Dendritic cell treated with granulocyte-macrophage colony-stimulating factor and Interleukin-4, amounts not matched to agents 40 ng/mL and 50 ng/mL, for 4 days (primary cell): ENCODE measurements at regions not wholly inside any gene's neighbourhood (a gene's known extent, or its start where the extent isn't known, plus 50 kb on each side); places are given as distances from the start of the nearest gene placed in this dataset.

ENCODE experiments used
- H3K27ac Mint-ChIP-seq: one replicate; pipeline ENCODE4 v1.8.0; 2022; ENCODE audit warnings: mild to moderate bottlenecking, mixed read lengths
- H3K27me3 Mint-ChIP-seq: one replicate; pipeline ENCODE4 v1.8.0; 2022; ENCODE audit warnings: mild to moderate bottlenecking, mixed read lengths
- H3K36me3 Mint-ChIP-seq: one replicate; pipeline ENCODE4 v1.8.0; 2022; ENCODE audit warnings: low read depth, mixed read lengths
- H3K4me1 Mint-ChIP-seq: one replicate; pipeline ENCODE4 v1.8.0; 2022; ENCODE audit warnings: low read depth, mixed read lengths
- H3K4me3 Mint-ChIP-seq: one replicate; pipeline ENCODE4 v1.8.0; 2022; ENCODE audit warnings: mild to moderate bottlenecking, moderate library complexity, mixed read lengths
- H3K9me3 Mint-ChIP-seq: one replicate; pipeline ENCODE4 v1.8.0; 2022; ENCODE audit warnings: mixed read lengths
- intact Hi-C: fragments of 100-400 bp; cut with micrococcal nuclease; formaldehyde crosslinking; loops from one replicate; pipeline ENCODE4 v1.15.0; 2022

DNA sequence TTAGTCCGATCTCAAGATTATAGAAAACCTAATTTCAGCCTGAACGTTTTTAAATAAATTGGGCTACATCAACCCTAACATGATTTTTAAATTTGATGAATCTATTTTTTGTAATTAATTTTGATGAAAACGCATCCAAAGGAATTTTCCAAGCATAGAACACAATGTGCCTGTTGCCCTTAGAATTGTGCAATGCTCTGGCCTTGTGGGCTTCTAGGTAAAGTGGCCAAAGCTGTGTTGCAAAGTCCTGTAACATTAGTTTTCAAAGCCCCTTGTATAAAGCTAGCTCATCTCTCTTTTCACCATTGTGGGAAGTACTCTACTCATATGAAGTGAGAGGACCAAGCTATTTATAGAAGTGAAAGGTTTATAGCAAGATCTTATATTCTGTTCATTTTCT is 138.4 kb upstream of the PRPS1L1 start:
- Mint-ChIP-seq H3K4me3 (no peak overlapping the region), H3K4me1 (peaks cover 9% of the 10 kb centered on the region), H3K9me3 (no peaks in the 10 kb centered on the region), H3K27me3 (no peaks in the 10 kb centered on the region), H3K36me3 (no peaks in the 10 kb centered on the region), H3K27ac (no peak overlapping the region)
- intact Hi-C loops: no loop called here

DNA sequence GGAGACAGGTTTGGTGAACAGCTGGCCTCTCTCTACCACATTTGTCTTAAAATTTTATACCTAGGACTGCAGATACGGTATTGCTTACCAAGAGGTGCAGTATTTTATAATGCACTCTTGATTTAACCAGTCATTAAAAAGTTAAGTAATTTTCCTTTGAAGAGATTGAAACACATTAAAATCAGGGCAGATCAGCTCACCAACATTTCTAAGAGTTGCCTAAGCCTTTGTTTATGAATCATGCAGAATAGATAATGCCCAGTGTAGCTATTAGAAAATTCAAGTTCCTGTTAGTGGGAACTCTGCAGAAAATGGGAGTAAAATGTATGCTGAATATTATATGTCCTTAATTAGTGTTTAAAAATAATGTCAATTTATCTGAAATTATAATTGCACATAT is 140.2 kb upstream of the PRPS1L1 start:
- Mint-ChIP-seq H3K36me3 (no peaks in the 10 kb centered on the region), H3K27ac (no peak overlapping the region), H3K27me3 (no peaks in the 10 kb centered on the region), H3K4me1 (peaks cover 5% of the 10 kb centered on the region), H3K9me3 (no peaks in the 10 kb centered on the region), H3K4me3 (no peak overlapping the region)
- intact Hi-C loops: no loop called here

DNA sequence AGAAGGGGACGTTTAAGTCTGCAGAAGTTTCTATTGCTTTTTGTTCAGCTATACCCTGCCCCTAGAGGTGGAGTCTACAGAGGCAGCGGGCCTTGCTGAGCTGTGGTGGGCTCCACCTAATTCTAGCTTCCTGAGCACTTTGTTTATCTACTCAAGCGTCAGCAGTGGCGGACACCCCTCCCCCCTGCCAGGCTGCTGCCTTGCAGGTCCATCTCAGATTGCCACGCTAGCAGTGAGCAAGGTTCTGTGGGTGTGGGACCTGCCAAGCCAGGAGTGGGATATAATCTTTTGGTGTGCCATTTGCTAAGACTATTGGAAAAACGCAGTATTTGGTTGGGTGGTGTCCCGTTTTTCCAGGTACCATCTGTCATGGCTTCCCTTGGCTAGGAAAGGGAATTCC is 147.3 kb upstream of the PRPS1L1 start:
- Mint-ChIP-seq H3K27ac (no peak overlapping the region), H3K4me3 (no peak overlapping the region), H3K27me3 (no peaks in the 10 kb centered on the region), H3K36me3 (no peaks in the 10 kb centered on the region), H3K4me1 (peaks cover 25% of the 10 kb centered on the region), H3K9me3 (no peaks in the 10 kb centered on the region)
- intact Hi-C loops: no loop called here

DNA sequence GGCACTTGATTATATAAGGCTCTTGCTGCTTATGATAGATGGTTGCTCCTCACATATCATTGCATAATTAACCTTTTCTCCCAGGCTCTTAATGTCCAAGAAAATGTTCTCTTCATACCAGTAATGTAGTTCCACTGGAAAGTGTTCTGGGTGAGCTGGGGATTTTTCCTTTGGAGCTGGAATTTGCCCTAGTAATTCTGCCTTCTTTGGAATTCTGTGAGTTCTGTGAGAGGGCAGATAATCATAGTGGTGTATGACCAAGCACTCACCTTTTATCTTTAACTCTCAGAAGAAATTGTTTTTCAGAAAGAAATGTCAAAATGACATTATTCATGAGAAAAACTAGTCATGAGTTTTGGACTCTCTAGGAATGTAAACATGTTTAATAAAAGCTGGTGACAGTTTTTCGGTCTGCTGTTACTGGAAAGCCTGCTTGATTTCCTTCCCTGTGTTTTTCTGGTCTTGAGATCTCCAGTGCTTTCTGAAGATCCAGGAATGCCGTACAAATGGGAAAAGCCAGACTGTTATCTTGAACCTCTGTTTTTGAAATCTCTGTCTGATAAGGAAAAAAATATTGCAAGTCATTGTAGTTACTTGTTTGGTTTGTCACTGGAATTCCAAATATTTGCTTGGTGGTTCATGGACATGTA is 148.3 kb upstream of the PRPS1L1 start:
- Mint-ChIP-seq H3K9me3 (no peaks in the 10 kb centered on the region), H3K27me3 (no peaks in the 10 kb centered on the region), H3K4me3 (no peak overlapping the region), H3K4me1 (peaks cover 29% of the 10 kb centered on the region), H3K27ac (no peak overlapping the region), H3K36me3 (no peaks in the 10 kb centered on the region)
- intact Hi-C loops: no loop called here

DNA sequence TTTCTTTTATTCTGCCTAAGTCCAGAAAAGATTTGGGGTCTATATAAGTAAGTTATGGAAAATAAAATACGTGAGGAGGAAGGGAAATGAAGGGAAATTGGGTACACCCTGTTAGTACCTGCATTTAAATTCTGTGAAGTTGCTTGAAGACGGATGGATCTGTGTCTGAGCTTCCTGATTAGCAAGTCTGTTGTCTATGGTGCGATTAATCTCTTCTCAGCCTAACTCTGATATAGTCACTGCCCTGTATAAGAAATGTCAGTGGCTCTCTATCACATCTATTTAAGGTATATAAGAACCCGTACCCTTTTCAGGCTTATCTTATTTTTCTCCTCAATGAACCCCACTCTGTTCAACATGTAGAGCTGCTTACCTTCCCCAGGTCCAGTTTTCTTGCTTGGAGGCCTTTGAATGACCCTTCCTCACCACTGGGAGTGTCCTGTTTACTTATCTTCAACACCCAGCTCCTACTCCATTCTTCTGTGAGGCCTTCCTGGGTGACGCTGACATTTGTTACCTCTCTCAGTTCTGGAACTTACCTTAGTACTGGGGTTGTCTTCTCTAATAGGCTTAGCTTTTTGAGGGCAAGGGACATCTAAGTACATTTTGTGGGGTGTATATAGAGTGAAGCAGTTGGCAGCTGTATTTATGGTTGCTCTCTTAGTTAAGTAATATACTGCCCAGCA is 149.6 kb upstream of the PRPS1L1 start:
- no peak overlapping the region for H3K4me3 Mint-ChIP-seq
- peaks cover 29% of the 10 kb centered on the region for H3K4me1 Mint-ChIP-seq
- H3K9me3 Mint-ChIP-seq: no peaks in the 10 kb centered on the region
- H3K27ac Mint-ChIP-seq: peak overlapping the region; percentile 71
- H3K27me3 Mint-ChIP-seq: no peaks in the 10 kb centered on the region
- intact Hi-C loops: no loop called here
- H3K36me3 Mint-ChIP-seq: no peaks in the 10 kb centered on the region

DNA sequence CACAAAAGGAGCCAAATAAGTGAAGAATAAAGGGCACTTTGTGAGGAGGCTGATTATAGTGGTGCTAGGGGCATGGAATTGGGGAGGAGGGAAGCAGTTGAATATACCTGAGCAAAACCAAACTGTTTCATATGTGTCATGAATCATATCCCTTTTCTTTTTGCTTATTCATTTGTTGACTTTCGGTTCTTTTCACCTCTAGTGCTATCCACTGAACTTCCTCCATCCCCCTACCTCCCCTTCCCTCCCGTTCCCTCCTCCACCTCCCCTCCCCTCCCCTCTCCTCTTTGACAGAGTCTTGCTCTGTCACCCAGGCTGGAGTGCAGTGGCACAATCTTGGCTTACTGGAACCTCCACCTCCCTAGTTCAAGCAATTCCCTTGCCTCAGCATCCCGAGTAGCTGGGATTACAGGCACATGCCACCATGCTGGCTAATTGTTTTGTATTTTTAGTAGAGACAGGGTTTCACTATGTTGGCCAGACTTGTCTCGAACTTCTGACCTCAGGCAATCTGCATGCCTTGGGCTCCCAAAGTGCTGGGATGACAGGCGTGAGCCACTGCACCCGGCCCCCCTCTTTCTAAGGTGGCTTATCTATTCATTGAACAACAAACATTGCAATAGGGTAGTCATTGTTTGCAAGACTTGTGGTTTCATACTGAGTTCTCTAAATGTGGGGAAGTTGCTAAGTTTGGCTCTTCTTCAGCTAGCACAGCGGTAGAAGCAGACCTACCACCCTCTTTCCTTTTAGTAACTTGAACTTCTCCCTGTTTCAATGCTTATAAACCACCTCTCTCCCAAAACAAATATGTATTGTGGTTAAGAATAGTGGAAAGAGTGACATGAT is 150.4 kb upstream of the PRPS1L1 start:
- Mint-ChIP-seq H3K4me3 (peak overlapping the region; percentile 26), H3K36me3 (no peaks in the 10 kb centered on the region), H3K9me3 (no peaks in the 10 kb centered on the region), H3K27me3 (no peaks in the 10 kb centered on the region), H3K27ac (peak overlapping the region; percentile 71), H3K4me1 (peaks cover 29% of the 10 kb centered on the region)
- intact Hi-C loops: no loop called here

DNA sequence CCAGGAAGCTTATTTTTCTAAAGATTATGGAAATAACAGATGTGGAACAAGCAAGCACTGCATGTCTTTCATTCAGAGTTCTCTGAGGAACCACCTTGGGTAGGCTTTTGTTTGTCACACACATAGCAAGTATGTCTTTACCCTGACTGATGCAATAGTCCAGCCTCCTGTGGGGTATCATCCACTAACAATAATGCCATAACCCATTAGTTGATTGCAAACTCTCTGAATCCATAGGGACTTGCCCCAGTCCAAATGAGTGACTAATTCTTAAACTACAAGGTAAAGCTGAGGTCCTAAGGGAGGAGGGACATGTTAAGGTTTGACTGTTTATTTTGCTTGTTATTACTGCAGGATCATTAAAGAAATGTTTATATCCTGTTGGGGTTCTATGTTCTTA is 151.4 kb upstream of the PRPS1L1 start:
- Mint-ChIP-seq H3K36me3 (no peaks in the 10 kb centered on the region), H3K4me3 (no peak overlapping the region), H3K4me1 (peaks cover 29% of the 10 kb centered on the region), H3K27ac (no peak overlapping the region), H3K27me3 (no peaks in the 10 kb centered on the region), H3K9me3 (no peaks in the 10 kb centered on the region)
- intact Hi-C loops: no loop called here

DNA sequence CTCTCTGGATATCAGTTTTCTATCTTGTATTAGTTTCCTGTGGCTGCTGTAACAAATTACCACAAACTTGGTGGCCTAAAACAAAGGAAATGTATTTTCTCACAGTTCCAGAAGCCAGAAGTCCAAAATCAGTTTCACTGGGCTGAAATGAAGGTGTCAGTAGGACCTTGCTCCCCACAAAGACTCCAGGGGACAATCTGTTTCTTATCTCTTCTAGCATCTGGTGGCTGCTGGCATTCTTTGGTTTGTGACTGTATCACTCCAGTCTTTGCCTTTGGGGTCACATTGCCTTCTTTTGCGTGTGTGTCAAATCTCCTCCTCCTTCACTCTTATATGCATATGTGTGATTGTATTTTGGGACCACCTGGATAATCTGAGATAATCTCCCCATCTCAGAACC is 153.0 kb upstream of the PRPS1L1 start:
- intact Hi-C loops: no loop called here
- no peak overlapping the region for H3K27ac Mint-ChIP-seq
- peaks cover 29% of the 10 kb centered on the region for H3K4me1 Mint-ChIP-seq
- no peaks in the 10 kb centered on the region for H3K36me3 Mint-ChIP-seq
- no peaks in the 10 kb centered on the region for H3K27me3 Mint-ChIP-seq
- no peak overlapping the region for H3K4me3 Mint-ChIP-seq
- H3K9me3 Mint-ChIP-seq: no peaks in the 10 kb centered on the region

DNA sequence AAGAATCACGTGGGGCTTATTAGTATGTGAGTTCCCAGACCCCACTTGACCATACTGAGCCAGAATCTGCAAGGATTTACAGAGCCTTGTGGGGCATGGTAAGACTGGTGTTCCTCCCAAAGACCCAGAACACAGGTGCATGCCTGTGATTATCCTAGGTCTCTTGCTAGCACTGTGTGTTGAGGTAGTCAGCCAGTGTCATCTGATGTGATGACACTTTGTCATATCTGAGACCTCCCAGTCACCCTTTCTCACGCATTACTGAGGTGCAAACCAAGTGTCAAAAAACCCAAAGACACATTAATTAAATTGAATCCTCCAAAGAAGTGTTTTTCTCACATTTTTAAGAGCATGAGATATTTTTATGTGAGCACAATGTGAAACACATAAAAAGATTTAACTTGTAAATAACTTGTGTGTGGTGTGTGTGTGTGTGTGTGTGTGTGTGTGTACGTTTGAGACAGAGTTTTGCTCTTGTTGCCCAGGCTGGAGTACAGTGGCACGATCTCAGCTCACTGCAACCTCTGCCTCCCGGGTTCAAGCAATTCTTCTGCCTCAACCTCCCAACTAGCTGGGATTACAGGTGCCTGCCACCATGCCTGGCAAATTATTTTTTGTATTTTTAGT is 162.0 kb upstream of the PRPS1L1 start:
- Mint-ChIP-seq H3K9me3 (no peaks in the 10 kb centered on the region), H3K4me3 (no peak overlapping the region), H3K27me3 (no peaks in the 10 kb centered on the region), H3K4me1 (peaks cover 1% of the 10 kb centered on the region), H3K27ac (no peak overlapping the region), H3K36me3 (no peaks in the 10 kb centered on the region)
- intact Hi-C loops: no loop called here

DNA sequence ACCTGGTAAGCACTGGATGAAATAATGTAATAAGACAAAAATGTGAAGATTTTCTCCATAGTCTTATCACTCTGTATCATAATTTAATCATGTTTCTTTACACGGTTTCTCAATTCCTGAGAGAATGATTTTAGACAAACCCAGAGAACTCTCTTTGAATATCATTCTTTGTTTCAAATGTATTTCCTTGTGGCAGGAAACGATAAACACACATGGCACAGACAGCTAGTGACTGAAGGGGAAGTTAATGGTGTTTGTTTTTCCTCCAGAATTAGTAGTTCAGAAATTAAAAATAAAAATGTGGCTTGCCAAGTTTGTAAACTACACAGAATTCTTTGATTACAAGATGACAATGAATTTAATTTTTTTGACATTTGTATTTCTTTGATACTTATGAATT is 163.7 kb upstream of the PRPS1L1 start:
- Mint-ChIP-seq H3K9me3 (no peaks in the 10 kb centered on the region), H3K4me1 (peaks cover 6% of the 10 kb centered on the region), H3K4me3 (no peak overlapping the region), H3K27me3 (no peaks in the 10 kb centered on the region), H3K36me3 (no peaks in the 10 kb centered on the region), H3K27ac (no peak overlapping the region)
- intact Hi-C loops: no loop called here

DNA sequence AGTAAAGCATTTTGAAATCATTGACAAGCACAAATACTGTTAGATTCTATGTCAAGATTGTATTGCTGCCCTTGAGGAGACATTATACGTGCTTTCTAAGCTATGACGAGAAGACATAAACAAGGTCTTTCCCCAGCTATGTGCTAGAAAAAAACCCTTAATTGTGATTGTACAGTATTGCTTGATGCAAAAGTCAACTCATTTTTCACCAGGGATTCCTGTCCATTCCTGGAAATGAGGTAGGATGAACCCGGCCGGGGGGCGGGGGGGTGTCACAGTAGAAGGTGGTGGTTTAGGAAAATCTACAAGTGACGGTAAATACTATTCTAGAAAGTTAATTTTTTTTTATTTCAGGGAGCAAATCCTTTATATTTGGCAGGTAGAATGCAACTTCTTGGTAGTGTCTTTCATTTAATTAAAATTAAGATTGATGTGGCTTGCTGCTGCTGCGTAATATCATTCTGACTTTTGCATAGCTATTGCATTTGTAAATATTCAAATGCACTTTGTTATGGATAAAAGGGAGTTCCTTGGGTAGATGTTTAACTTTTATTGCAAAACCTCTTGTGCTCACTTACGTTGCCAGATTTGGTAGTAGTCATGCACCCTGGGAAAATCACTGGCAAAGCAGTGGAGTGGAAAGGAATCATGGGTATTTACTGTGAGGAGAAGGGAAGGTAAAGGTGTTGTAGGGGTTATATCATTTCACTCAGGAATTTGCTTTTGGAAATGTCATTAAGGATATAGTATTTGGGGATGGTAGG is 164.4 kb upstream of the PRPS1L1 start:
- Mint-ChIP-seq H3K9me3 (no peaks in the 10 kb centered on the region), H3K27ac (no peak overlapping the region), H3K36me3 (no peaks in the 10 kb centered on the region), H3K27me3 (no peaks in the 10 kb centered on the region), H3K4me1 (peaks cover 6% of the 10 kb centered on the region), H3K4me3 (no peak overlapping the region)
- intact Hi-C loops: no loop called here

DNA sequence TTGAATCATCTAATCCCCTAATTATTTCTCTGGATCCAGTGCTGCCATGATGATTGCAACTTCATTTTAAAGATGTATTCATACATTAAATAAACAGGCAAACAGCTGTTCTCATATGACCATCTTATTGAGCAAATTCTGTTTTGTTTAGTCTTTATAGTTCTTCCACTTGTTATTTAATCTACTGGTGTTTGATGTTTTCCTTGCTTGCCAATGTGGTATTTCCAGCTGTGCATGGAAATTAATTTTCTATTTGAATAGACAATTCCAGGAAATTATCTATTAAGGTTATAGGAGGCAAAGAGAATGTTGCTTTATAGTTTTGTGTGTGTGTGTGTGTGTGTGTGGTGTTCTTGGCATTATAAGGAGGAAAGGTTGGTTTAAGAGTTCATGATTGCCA is 167.0 kb upstream of the PRPS1L1 start:
- Mint-ChIP-seq H3K27ac (no peak overlapping the region), H3K9me3 (no peaks in the 10 kb centered on the region), H3K36me3 (no peaks in the 10 kb centered on the region), H3K27me3 (no peaks in the 10 kb centered on the region), H3K4me3 (no peak overlapping the region), H3K4me1 (peaks cover 6% of the 10 kb centered on the region)
- intact Hi-C loops: no loop called here

DNA sequence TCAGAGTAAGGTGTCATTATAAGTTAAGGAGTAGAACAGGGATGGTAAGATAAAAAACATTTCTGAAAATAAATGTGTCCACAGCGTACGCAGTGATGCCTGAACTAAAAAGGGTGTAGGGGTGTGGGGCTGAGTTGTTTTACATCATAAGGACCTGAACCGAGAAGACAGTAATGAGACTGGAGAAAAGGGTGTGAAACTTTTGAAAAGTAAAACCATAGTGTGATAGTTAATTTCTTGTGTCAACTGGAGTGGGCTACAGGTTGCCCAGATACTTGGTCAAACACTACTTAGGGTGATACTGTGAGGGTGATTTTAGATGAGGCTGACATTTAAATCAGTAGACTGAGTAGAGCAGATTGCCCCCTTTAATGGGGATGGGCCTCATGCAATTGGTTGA is 169.0 kb upstream of the PRPS1L1 start:
- intact Hi-C loops: no loop called here
- H3K4me1 Mint-ChIP-seq: peaks cover 6% of the 10 kb centered on the region

More for the DNA sequence above, 169.0 kb upstream of the PRPS1L1 start:
- H3K27me3 Mint-ChIP-seq: no peaks in the 10 kb centered on the region
- H3K36me3 Mint-ChIP-seq: no peaks in the 10 kb centered on the region
- no peaks in the 10 kb centered on the region for H3K9me3 Mint-ChIP-seq
- H3K27ac Mint-ChIP-seq: no peak overlapping the region
- H3K4me3 Mint-ChIP-seq: no peak overlapping the region
